ENCODE measurements at regions not wholly inside any gene's neighbourhood (a gene's known extent, or its start where the extent isn't known, plus 50 kb on each side); places are given as distances from the start of the nearest gene placed in this dataset.

DNA sequence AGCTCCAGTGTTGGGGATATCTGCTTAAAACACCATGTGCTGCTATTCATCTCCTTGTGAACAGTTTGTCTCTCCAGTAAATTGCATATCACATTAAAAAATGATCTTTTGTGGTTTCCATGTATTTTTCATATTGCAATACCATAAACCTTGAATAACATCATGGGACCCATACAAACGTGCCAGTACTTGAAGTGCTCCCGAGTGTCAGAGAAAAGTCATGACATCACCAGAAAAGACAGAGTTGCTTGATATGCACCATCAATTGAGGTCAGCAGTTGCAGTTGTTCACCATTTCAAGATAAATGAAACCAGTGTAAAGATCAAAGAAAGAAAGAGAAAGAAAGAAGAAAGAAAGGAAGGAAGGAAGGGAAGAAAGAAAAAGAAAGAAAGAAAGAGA, 278.6 kb downstream of the ZNF621 start:
- H3K4me1 ChIP-seq = no peaks in the 10 kb centered on the region
- DNase-seq = no peak
- no peak overlapping the region for H3K4me3 ChIP-seq (ENCODE audit: low read depth, low read length)
- no peaks in the 10 kb centered on the region for H3K36me3 ChIP-seq
- H3K27me3 ChIP-seq = no peaks in the 10 kb centered on the region
- no peaks in the 10 kb centered on the region for H3K9me3 ChIP-seq
- TF ChIP-seq CTCF (IDR thresholded peaks at IDR 0.05; ENCODE audit: low read depth, low read length) = no peak

- DNase-seq = no peak
- no peaks in the 10 kb centered on the region for H3K36me3 ChIP-seq
- TF ChIP-seq CTCF (IDR thresholded peaks at IDR 0.05; ENCODE audit: low read depth, low read length) = no peak
- H3K4me1 ChIP-seq = no peaks in the 10 kb centered on the region
- H3K27me3 ChIP-seq = no peaks in the 10 kb centered on the region
- no peaks in the 10 kb centered on the region for H3K9me3 ChIP-seq
- no peak overlapping the region for H3K4me3 ChIP-seq (ENCODE audit: low read depth, low read length)
Observed at GRCh38 chr3:40805456-40805855, 280.7 kb downstream of the ZNF621 start.

DNA sequence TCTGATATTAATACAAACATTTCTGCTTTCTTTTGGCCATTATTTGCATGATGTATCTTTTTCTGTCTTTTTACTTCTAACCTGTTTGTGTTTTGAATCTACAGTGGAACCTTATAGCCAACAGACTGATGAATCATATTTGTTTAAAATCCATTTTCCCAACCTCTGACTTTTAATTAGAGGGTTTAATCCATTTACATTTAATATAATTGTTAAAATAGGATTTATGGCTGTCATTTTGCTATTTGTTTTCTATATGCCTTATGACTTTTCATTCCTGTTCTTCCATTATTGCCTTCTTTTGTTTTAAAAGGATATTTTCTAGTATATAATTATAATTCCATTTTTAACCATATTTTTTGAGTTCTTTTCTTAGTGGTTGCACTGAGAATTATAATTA, 286.1 kb downstream of the ZNF621 start:
- Histone ChIP-seq H3K9me3 (no peaks in the 10 kb centered on the region), H3K27me3 (no peaks in the 10 kb centered on the region), H3K4me1 (no peaks in the 10 kb centered on the region), H3K36me3 (no peaks in the 10 kb centered on the region), H3K4me3 (ENCODE audit: low read depth, low read length) (no peak overlapping the region)
- no peak for TF ChIP-seq CTCF (IDR thresholded peaks at IDR 0.05; ENCODE audit: low read depth, low read length)
- no peak for DNase-seq

GRCh38 chr3:40817017-40817416, 292.3 kb downstream of the ZNF621 start:
- Histone ChIP-seq H3K4me3 (ENCODE audit: low read depth, low read length) (no peak overlapping the region), H3K4me1 (no peaks in the 10 kb centered on the region), H3K36me3 (no peaks in the 10 kb centered on the region), H3K9me3 (no peaks in the 10 kb centered on the region), H3K27me3 (no peaks in the 10 kb centered on the region)
- DNase-seq = no peak
- no peak for TF ChIP-seq CTCF (IDR thresholded peaks at IDR 0.05; ENCODE audit: low read depth, low read length)

DNA sequence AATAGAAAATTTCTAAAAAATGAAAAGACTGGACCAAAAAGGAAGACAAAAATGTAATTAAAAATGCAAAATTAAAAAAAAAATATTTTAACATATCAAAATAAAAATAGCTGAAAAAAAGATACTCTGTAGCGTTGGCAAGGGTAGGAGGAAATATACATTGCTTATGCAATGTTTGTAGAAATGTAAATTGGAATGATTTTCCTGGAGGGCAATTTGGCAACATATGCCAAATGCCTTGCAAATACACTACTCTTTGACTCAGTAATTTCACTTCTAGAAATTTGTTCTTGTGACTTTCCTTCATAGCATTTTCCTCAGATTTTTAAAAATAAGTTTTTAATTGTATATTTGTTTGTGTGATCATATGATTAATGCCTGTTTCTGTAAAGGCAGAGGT, 296.6 kb downstream of the ZNF621 start:
- Histone ChIP-seq H3K4me1 (no peaks in the 10 kb centered on the region), H3K9me3 (no peaks in the 10 kb centered on the region), H3K27me3 (no peaks in the 10 kb centered on the region), H3K36me3 (no peaks in the 10 kb centered on the region), H3K4me3 (ENCODE audit: low read depth, low read length) (no peak overlapping the region)
- no peak for TF ChIP-seq CTCF (IDR thresholded peaks at IDR 0.05; ENCODE audit: low read depth, low read length)
- DNase-seq = no peak

DNA sequence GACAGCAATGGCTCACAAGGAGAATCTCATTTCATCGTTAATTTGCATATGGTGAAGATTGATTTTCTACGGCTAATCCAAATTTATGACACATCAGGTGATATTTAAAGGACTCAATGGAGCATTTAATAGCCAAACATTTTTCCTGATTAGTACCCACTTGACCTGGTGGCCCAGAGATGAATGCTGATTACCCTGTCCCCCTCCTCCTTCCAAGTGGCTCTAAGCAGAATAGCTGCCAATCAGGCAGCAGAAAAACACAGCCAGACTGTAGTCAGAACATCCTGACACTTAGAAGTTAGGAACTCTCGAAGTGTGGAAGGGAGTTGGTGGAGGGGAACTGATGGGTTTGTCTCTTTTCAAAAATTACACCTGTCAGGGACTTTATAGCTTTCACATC, 302.5 kb downstream of the ZNF621 start:
- Histone ChIP-seq H3K36me3 (no peaks in the 10 kb centered on the region), H3K4me3 (ENCODE audit: low read depth, low read length) (no peak overlapping the region), H3K27me3 (no peaks in the 10 kb centered on the region), H3K4me1 (no peaks in the 10 kb centered on the region), H3K9me3 (no peaks in the 10 kb centered on the region)
- DNase-seq = no peak
- no peak for TF ChIP-seq CTCF (IDR thresholded peaks at IDR 0.05; ENCODE audit: low read depth, low read length)
